22Rv1 (cell line): ENCODE measurements at regions not wholly inside any gene's neighbourhood (a gene's known extent, or its start where the extent isn't known, plus 50 kb on each side); places are given as distances from the start of the nearest gene placed in this dataset.
"Not testable (repeated sequence)": the region's sequence is repeated elsewhere in the genome, so short reads cannot be mapped to it uniquely, and the experiment has no call there.

Experiments used
- CTCF ChIP-seq: fragments of 450-650 bp; IDR thresholded peaks from 2 replicates; pipeline ENCODE4 v1.5.1; 2017; ENCODE audit warnings: mild to moderate bottlenecking
- ZFX ChIP-seq: fragments of 450-650 bp; IDR thresholded peaks from 2 replicates; pipeline ENCODE4 v1.6.1; 2017; ENCODE audit warnings: antibody characterized with exemption, borderline replicate concordance

- not testable (repeated sequence) for TF ChIP-seq CTCF, ZFX
These were observed 642.4 kb upstream of the DPP6 start for GRCh38 chr7:153409567-153410342.
